ENCODE measurements at regions not wholly inside any gene's neighbourhood (a gene's known extent, or its start where the extent isn't known, plus 50 kb on each side); places are given as distances from the start of the nearest gene placed in this dataset.

DNA sequence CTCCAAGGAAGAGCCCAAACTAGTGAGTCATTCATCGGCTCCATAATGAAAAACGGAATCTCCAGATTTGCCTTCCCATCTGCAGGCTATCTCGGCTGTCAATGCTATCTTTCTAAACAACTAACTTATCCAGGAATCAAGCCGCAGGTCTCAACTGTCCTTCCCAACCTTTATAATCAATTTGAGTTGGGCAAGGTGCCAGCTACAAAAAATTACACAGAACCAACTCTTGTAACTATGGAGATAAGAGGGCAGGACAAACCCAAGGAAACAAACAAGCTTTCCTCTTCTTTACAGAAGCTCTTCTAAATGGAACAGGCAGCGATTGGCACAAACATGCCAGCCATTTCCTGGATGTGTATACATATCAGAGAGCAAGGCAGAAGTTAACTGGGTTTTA is 61.2 kb upstream of the RAI2 start:
- DNase-seq (ENCODE audit: low spot score), result no peak

DNA sequence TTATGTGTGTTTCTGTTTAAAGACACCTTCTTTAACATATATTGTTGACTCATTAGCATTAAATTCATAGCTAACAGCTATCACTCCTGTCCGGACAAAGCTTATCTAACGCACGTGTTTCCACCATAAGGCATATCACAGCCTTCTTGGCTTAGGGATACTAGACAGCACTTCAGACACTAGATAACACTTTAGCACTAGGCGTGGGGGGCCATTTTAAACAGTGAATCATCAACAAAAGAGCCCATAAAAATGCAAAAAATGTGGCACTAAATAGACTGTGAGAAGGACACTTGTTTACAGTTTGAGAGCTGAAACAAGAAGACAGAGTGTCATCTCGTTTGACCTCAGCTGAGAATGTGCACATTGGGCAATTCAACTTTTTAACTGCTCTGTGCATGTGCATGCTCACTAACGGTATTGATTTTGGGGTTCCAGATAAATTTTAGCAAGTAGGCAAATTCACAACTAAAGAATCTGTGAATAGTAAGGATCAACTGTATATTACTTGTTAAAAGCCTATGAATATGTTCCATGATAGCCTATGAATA is 58.9 kb upstream of the RAI2 start:
- no peak for DNase-seq (ENCODE audit: low spot score)

DNA sequence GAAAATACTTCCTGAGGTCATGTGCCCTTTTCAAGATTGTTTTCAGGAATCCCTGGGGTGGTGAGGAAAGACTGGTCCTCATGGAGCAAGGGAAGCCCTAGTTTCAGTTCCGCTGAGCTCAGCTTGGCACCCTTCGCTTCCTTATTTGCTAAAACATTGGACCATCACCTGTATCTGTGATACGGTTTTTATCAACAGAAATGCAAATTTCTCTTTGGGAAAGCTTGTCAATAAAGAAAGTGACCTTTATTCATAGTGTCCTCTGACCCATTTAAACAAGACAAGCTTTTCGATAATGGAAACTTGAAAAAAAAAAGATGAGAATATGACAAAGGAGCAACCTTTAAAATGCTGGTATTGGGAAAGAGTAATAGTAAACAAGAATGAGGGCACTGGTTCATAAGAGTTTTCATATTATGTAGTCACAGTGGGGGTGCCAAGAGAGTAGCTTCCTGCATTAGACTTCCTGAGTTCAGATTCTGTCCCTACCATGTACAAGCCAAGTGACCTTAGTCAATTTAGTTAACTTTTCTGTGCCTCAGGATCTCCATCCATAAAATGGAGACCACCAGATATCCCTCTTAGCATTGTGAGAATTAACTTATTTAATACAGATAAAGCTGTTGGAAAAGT is 57.0 kb upstream of the RAI2 start:
- no peak for DNase-seq (ENCODE audit: low spot score)

DNA sequence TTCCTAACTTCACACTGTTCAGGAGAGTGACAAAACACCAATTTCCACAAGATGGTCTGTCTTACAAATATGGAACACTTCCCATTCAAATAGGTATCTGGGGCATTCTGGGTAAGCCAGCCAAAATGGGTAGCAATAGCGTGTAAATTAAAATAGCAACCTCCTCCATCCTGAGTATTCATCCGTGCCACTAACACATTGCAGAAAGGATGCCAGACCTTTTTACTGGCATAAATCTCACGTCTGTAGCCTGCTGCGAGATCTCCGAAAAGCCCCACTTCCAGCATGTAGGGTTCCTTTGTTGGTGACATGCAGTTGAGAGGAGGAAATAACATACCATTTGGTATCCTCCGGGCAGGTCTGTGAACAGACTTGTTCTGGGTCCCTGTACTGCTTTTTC is 52.7 kb upstream of the RAI2 start:
- DNase-seq (ENCODE audit: low spot score), result no peak
